Stromal cell of bone marrow (primary cell): ENCODE measurements at regions not wholly inside any gene's neighbourhood (a gene's known extent, or its start where the extent isn't known, plus 50 kb on each side); places are given as distances from the start of the nearest gene placed in this dataset.
"Not testable (repeated sequence)": the region's sequence is repeated elsewhere in the genome, so short reads cannot be mapped to it uniquely, and the experiment has no call there.

Source experiments
- DNase-seq: peaks from one replicate; pipeline ENCODE4 v3.0.0-alpha.2; 2012; ENCODE audit warnings: low read depth

DNA sequence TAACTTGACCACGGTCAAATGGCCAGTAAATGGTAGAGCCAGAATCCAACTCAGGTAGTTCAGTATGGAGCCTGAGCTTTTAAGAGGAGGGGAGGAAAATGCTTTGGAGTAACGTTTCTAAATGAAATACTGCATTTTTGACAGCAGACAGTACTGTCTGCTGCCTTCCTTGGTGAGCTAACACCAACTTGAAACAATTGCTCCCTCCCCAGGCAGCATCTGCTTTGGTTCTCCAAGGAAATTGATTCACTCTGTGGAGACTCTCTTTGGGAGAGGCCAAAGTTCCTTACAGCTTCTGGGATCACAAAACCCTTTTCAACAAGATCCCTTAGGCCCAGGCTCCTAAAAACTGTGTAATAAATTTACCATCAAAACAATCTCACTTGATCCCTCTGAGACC is 75.2 kb upstream of the SSBP2 start:
- peak; percentile 36 for DNase-seq

DNA sequence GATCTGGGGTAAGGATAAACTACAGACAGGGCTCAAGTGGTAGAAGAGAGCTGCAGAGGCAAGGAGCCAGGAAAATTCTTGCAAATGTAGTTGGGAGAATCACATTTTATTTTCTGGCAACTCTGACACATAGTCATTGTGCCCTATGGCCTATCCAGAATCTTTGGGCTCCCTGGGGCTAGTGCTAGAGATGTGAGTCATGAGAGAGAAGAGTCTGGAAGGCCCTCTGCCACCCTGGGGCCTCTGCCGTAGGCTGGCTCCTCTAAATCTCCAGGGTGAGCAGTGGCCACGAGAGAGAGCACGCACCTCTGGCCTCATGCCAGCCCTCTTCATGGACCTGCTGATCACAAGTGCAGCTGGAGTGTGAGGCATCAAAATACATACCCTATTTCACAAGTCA is 74.3 kb upstream of the SSBP2 start:
- peak; percentile 96 for DNase-seq

DNA sequence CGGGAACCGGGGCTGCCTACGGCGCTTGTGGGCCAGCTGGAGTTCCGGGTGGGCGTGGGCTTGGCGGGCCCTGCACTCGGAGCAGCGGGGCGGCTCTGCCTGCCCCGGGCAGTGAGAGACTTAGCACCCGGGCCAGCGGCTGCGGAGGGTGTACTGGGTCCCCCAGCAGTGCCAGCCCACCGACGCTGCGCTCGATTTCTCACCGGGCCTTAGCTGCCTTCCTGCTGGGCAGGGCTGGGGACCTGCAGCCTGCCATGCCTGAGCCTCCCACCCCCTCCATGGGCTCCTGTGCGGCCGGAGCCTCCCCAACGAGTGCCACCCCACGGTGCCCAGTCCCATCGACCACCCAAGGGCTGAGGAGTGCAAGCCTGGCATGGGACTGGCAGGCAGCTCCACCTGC is 72.8 kb upstream of the SSBP2 start:
- DNase-seq = not testable (repeated sequence)

DNA sequence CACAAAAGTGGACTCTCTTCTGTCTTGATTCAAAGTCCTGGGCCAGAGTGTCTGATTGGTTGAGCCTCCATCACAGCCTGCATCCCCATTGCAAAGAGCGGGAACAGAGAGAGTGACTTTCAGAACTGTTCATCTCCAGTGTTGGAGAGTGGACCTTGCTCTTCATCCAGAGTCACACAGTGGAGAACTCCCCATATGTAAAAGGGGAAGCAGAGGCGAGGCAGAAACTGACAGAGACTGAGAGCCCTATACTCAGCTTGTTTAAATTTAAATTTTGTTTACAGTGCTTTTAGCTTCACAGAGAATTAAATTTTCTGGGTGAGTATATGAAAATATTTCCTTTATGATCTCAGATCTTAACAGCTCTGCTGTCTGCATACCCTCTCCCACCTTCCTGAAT is 70.0 kb upstream of the SSBP2 start:
- no peak for DNase-seq

DNA sequence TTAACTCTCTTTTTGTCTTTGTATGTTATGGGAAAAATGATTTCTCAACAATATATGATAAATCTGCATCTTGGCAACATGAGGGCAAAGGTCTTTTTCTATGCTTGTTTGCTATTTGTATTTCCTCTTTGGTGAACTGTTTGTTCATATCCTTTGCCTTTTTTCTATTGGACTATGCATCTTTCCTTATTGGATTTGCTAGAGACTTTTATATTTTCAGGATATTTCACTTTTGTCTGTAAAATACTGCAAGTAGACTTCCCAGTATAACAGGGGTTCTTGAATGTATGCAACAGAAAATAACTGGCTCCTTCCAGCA is 69.4 kb upstream of the SSBP2 start:
- DNase-seq = no peak

DNA sequence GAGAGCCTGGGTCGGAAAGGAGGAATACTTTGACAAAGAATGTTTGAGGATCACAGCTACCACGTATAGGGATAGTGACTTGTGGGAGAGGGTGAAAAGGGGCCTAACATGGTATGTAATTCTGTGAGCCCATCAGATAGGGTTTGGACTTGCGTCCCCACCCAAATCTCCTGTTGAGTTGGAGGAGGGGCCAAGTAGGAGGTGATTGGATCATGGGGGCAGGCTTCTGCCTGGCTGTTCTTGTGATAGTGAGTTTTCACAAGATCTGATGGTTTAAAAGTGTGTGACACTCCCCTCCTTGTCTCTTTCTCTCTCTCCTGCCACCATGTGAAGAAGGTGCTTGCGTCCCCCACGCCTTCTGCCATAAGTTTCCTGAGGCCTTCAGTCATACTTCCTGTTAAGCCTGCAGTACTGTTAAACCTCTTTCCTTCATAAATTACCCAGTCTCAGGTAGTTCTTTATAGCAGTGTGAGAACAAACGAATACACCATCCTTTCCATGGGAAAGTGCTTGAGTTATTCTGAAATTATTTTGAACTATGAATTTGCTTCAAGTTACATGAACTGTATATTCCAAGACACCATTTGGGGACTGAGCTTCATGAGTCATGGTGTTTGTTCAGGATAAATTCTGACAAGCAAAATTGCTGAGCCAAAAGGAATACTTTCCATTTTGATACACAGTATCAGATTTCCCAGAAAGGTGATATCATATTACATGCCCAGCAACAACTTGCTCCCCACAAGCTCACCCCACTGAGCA is 68.8 kb upstream of the SSBP2 start:
- peak; percentile 38 for DNase-seq

DNA sequence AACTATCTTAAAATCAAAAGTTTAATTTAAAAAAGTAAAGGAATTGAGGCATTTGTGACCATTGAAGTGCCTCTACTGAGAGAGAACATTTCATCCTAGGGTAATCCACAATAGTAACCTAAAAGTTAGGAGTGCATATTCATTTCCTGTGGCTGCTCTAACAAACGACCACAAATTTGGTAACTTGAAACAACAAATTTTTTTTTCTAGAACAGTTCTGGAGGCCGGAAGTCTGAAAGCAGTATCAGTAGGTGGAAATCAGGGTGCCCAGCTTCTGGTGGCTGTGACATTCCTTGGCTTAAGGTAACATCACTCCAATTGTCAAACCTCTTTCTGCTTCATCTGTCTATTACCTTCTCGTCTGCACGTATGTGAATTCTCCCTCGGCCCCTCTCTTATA is 67.1 kb upstream of the SSBP2 start:
- no peak for DNase-seq

DNA sequence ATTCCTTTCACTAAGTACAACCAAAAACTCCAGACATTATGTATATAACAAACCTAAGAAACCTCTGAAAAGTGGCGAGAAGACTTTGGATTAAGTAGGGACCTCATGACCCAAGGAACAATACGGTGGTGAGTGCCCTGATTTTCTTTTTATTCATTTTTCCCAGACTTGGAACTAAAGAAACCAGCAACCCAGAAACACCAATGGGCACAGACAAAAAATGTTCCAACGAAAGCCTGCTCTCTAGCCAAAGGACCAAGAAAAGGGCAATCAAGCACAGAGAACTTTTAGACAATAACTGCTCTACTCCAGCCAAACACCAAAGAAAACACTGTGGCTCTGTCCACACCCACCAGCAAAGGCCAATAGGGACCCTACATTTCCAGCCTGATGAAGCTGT is 66.2 kb upstream of the SSBP2 start:
- DNase-seq = no peak

DNA sequence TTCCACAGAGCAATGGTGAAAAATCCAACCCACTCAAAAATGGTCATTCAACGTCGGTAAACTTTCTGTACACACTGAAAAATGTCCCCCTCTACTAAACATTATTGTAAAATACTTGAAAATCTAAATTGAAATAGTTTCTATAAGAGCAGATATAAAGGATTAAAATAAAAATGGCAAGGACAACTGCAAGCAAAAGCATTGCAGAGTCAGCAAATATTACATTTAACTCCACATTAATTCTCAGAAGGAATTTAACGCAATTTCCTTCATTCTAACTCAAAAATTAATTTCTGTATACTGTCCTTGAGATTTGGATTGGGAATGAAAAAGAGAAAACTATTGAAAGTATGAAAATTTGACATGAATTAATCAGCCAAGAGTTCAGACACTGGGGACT is 64.4 kb upstream of the SSBP2 start:
- DNase-seq = no peak

DNA sequence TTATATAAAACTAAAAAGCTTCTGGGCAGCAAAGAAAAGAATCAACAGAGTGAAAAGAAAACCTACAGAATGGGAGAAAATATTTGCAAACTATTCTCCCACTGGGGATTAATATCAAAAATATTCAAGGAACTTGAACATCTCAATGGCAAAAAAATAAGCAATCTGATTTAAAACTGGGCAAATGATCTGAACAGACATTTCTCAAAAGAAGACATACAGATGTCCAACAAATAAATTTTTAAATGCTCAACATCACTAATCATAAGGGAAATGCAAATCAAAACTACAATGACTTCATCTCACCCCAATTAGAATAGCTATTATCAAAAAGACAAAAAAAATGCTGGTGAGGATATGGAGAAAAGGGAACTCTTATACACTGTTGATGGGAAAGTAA is 57.2 kb upstream of the SSBP2 start:
- DNase-seq = no peak

DNA sequence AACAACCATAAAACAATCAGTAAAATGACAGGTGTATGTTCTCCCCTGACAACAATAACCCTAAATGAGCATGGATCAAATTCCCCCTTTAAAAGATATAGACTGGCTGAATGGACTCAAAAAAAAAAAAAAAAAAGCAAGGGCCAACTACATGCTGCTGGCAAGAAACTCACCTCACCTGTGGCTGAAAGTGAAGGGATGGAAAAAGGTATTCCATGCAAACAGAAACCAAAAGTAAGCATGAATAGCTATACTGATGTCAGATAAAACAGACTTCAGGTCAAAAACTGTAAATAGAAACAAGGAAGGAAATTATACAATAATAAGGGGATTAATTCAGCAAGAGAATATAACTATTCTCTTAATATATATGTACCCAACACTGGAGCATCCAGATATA is 54.2 kb upstream of the SSBP2 start:
- DNase-seq = no peak

DNA sequence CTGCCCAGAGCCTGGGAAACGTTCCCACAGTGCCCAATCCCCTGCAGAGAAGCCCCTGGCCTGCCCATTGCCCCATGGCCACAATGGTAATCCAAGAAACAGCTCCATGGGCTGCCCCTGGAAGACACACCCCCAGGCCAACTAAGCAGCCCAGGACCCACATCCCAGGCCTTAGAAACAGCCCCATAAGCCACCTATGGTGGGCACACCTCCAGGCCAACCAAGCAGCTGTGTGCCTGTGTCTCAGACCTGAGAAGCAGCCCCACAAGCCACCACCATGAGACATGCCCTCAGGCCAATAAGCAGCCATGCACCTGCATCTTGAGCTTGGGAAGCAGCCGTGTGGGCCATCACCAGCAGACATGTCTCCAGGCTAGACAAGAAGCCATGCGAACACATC is 52.9 kb upstream of the SSBP2 start:
- DNase-seq = no peak

DNA sequence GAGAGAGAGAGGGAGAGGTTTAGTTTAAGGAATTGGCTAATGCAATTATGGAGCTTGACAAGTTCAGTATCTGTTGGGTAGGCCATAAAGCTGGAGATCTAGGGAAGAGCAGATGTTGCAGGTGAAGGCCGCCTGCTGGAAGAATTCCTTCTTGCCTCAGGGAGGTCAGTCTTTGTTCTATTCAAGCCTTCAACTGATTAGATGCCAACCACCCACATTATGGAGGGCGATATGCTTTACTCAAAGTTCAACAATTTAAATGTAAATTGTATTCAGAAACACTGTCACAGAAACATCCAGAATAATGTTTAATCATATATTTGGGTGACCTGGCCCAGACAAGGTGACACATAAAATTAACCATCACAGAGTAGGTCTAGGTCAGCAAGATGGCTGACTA is 51.7 kb upstream of the SSBP2 start:
- DNase-seq = no peak

DNA sequence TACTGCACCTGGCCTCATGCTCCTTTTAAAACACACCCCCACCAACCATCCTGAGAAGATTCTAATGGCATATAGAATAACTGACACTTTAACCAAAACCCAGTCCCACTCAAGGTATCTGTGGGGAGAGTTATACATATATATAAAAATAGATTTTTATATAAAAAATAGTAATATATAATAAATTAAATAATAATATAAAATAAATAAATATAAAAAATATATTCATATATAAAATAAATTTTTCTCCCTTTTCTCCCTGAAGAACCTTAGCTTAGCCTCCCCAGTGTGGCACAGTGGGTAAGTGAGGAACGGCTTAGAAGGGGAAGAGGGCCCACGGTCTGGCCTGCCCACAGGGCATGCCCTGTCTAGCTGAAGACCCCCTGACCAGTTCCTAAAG is 51.1 kb upstream of the SSBP2 start:
- no peak for DNase-seq

DNA sequence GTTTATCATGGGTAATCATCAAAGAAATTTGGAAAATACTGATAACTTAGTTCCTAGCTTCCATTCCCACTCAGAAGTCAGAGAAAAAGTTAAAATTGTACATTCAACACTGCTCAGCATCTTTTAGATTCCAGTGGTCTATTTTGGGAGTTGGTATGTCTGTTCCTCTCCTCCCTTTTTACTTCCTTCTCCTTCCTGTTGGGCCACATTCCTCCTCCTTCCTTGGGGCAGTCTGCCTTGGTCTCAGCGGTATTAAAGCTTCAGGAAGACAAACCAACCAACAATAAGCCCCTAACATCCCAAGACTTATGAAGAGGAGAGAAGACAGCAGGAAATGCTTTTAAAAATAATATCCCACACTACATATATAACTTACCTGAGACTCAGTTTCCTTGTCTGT is 49.9 kb upstream of the SSBP2 start:
- DNase-seq = no peak
